ENCODE measurements at regions not wholly inside any gene's neighbourhood (a gene's known extent, or its start where the extent isn't known, plus 50 kb on each side); places are given as distances from the start of the nearest gene placed in this dataset.

DNA sequence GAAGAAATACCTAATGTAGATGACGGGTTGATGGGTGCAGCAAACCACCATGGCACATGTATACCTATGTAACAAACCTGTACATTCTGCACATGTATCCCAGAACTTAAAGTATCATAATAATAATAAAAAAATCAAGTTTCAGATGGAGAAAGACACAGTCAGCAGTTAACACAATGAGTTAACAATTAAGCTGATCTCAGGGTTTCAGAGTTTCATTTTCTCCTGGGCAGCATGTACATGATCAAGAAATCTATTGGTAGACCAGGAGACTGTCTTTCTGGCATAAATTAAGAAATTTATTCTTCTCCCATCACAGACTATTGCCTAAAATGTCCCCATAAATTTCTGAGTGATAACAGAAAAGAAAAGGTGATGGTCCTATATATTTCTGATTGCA, 155.3 kb downstream of the RAD51AP2 start (continued):
- TF ChIP-seq, protein P1, sequence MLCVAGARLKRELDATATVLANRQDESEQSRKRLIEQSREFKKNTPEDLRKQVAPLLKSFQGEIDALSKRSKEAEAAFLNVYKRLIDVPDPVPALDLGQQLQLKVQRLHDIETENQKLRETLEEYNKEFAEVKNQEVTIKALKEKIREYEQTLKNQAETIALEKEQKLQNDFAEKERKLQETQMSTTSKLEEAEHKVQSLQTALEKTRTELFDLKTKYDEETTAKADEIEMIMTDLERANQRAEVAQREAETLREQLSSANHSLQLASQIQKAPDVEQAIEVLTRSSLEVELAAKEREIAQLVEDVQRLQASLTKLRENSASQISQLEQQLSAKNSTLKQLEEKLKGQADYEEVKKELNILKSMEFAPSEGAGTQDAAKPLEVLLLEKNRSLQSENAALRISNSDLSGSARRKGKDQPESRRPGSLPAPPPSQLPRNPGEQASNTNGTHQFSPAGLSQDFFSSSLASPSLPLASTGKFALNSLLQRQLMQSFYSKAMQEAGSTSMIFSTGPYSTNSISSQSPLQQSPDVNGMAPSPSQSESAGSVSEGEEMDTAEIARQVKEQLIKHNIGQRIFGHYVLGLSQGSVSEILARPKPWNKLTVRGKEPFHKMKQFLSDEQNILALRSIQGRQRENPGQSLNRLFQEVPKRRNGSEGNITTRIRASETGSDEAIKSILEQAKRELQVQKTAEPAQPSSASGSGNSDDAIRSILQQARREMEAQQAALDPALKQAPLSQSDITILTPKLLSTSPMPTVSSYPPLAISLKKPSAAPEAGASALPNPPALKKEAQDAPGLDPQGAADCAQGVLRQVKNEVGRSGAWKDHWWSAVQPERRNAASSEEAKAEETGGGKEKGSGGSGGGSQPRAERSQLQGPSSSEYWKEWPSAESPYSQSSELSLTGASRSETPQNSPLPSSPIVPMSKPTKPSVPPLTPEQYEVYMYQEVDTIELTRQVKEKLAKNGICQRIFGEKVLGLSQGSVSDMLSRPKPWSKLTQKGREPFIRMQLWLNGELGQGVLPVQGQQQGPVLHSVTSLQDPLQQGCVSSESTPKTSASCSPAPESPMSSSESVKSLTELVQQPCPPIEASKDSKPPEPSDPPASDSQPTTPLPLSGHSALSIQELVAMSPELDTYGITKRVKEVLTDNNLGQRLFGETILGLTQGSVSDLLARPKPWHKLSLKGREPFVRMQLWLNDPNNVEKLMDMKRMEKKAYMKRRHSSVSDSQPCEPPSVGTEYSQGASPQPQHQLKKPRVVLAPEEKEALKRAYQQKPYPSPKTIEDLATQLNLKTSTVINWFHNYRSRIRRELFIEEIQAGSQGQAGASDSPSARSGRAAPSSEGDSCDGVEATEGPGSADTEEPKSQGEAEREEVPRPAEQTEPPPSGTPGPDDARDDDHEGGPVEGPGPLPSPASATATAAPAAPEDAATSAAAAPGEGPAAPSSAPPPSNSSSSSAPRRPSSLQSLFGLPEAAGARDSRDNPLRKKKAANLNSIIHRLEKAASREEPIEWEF (IDR thresholded peaks at IDR 0.05; ENCODE audit: insufficient replicate concordance, low read depth, low read length), result no peak
- no peak for TF ChIP-seq STAT3 (IDR thresholded peaks at IDR 0.05; ENCODE audit: low read depth, low read length)

DNA sequence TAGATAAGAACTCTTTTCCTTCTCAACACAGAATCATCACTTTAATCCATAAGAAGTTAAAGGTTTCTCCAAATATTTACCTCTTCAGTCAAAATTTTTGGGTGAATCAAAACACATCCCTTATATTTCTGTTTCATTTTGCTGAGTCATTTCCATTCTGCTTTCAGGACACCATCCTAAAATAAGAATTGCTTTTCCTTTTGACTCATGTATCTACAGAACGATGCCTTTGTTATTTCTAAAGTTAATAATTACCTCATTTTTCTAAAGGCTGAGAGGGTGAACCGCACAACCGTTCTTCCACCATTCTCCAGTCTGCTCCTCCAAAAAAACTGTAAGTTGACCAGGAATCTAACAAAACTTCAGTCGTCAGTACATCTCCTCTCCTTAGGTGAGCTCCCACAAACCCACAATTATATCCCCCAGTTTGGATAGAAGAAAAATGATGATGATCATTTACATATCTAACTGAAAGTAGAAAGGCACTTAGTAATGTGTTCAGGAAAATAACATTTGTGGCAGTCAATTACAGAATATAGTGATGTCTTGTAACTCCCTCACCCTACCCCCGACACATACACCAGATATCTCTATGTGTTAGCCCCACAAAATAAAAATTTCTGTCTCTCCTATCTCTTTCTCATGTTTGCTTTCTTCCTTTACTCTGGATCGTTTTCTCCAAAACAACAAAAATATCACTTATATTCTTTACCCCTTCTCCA, 162.5 kb downstream of the RAD51AP2 start:
- peak; percentile 92 for ATAC-seq
- DNase-seq (ENCODE audit: low read depth, low spot score), result peak; percentile 5
- Histone ChIP-seq H3K27ac (ENCODE audit: control insufficient read depth, insufficient read depth) (no peak overlapping the region), H2AFZ (ENCODE audit: control insufficient read depth, low read depth, low read length) (no peak overlapping the region), H3K4me1 (ENCODE audit: control insufficient read depth, insufficient read depth, low read length) (no peaks in the 10 kb centered on the region), H3K36me3 (ENCODE audit: control insufficient read depth in 2 of 2, insufficient read depth in 2 of 2, low read length in 1 of 2) (no peaks in the 10 kb centered on the region), H3K9ac (ENCODE audit: control insufficient read depth, insufficient read depth, low read length) (no peak overlapping the region), H3K27me3 (replicated peaks in 1 of 2; ENCODE audit: control insufficient read depth in 2 of 2, insufficient read depth in 2 of 2, low read length in 1 of 2) (no peaks in the 10 kb centered on the region), H3K4me3 (no peak overlapping the region), H3K4me2 (ENCODE audit: control insufficient read depth, insufficient read depth) (no peak overlapping the region), H3K9me3 (replicated peaks; ENCODE audit: control insufficient read depth, insufficient read depth, low read length) (no peaks in the 10 kb centered on the region), H4K20me1 (ENCODE audit: control insufficient read depth, insufficient read depth) (no peaks in the 10 kb centered on the region), H3K79me2 (ENCODE audit: control insufficient read depth, insufficient read depth, low read length) (no peaks in the 10 kb centered on the region)
- ChIA-PET SMC1A (ENCODE audit: uncharacterized antibody, unreplicated experiment) (no interaction called here), RAD21 (ENCODE audit: unreplicated experiment) (no interaction called here), POLR2A (no interaction called here), CTCF (no interaction called here)
- no peak for FAIRE-seq
- intact Hi-C loops (cut with micrococcal nuclease; ENCODE audit: unreplicated experiment) (no loop called here), in situ Hi-C loops (cut with MboI) (no loop called here)
- BruUV-seq (replicated peaks), result no TSS peak
- 0% methylated on average over 6 of the region's 6 CpGs for WGBS (ENCODE audit: insufficient coverage, insufficient replicate concordance, low lambda C conversion rate, missing lambda C conversion rate)
- TF ChIP-seq BRCA1 (IDR thresholded peaks at IDR 0.05; ENCODE audit: low read depth, low read length), result no peak
- peak; percentile 68 to 74 for TF ChIP-seq IKZF2 (IDR thresholded peaks at IDR 0.05)
- TF ChIP-seq TCF12 (IDR thresholded peaks at IDR 0.05; ENCODE audit: low read depth, low read length), result no peak
- peak in 1 of 2 experiments; percentile 35; a peak in 1 of 4 replicates for TF ChIP-seq EP300 (IDR thresholded peaks at IDR 0.05; ENCODE audit: borderline replicate concordance in 1 of 2, control insufficient read depth in 1 of 2, low read depth in 2 of 2, low read length in 2 of 2)
- TF ChIP-seq CHD1 (IDR thresholded peaks at IDR 0.05; ENCODE audit: low read depth, low read length), result no peak
- peak; percentile 73; the same call in 1 of the 2 replicates for TF ChIP-seq NFIC (IDR thresholded peaks at IDR 0.05; ENCODE audit: low read depth, low read length)
- TF ChIP-seq CREM (IDR thresholded peaks at IDR 0.05; ENCODE audit: low read depth), result 0 out of 2 replicates have a peak, but pooled peaks have one; percentile 33
- no peak for TF ChIP-seq ZNF207 (IDR thresholded peaks at IDR 0.05; ENCODE audit: borderline replicate concordance)
- TF ChIP-seq MTA2 (IDR thresholded peaks at IDR 0.05; ENCODE audit: low read depth), result peak; percentile 48; the same call in 1 of the 2 replicates
- peak; percentile 56 for TF ChIP-seq MEF2B (IDR thresholded peaks at IDR 0.05; ENCODE audit: partially characterized antibody, poor library complexity, severe bottlenecking)
- peak; percentile 90 for TF ChIP-seq JUNB (IDR thresholded peaks at IDR 0.05)
- peak; percentile 63; the same call in 1 of the 2 replicates for TF ChIP-seq MEF2A (IDR thresholded peaks at IDR 0.05; ENCODE audit: insufficient read depth, low read depth, low read length)
- peak; percentile 23; the same call in 1 of the 2 replicates for TF ChIP-seq FOXM1 (IDR thresholded peaks at IDR 0.05; ENCODE audit: low read depth, low read length)
- TF ChIP-seq IKZF1 (conservative IDR thresholded peaks at IDR 0.05), result peak; percentile 54
- peak; percentile 41; the same call in 1 of the 2 replicates for TF ChIP-seq EED (IDR thresholded peaks at IDR 0.05; ENCODE audit: low read depth)
- peak; percentile 85; the same call in 1 of the 2 replicates for TF ChIP-seq BACH1 (IDR thresholded peaks at IDR 0.05; ENCODE audit: borderline replicate concordance)
